ENCODE measurements at regions not wholly inside any gene's neighbourhood (a gene's known extent, or its start where the extent isn't known, plus 50 kb on each side); places are given as distances from the start of the nearest gene placed in this dataset.
"Not testable (repeated sequence)": the region's sequence is repeated elsewhere in the genome, so short reads cannot be mapped to it uniquely, and the experiment has no call there.

- TF ChIP-seq CTCF (IDR thresholded peaks at IDR 0.05); TCF7 (CRISPR knock-in tag; IDR thresholded peaks at IDR 0.05; ENCODE audit: low read depth); SP1 (CRISPR knock-in tag; conservative IDR thresholded peaks at IDR 0.05); RELA (CRISPR knock-in tag; IDR thresholded peaks at IDR 0.05; ENCODE audit: borderline replicate concordance); MLX (CRISPR knock-in tag; IDR thresholded peaks at IDR 0.05); ZNF317 (CRISPR knock-in tag; IDR thresholded peaks at IDR 0.05; ENCODE audit: borderline replicate concordance, low read depth); TEAD4 (CRISPR knock-in tag; IDR thresholded peaks at IDR 0.05); STAT6 (CRISPR knock-in tag; conservative IDR thresholded peaks at IDR 0.05; ENCODE audit: low read depth): not testable (repeated sequence)
- TF ChIP-seq, protein P1, sequence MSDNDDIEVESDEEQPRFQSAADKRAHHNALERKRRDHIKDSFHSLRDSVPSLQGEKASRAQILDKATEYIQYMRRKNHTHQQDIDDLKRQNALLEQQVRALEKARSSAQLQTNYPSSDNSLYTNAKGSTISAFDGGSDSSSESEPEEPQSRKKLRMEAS (CRISPR knock-in tag; IDR thresholded peaks at IDR 0.05): not testable (repeated sequence)
- TF ChIP-seq, protein P2, sequence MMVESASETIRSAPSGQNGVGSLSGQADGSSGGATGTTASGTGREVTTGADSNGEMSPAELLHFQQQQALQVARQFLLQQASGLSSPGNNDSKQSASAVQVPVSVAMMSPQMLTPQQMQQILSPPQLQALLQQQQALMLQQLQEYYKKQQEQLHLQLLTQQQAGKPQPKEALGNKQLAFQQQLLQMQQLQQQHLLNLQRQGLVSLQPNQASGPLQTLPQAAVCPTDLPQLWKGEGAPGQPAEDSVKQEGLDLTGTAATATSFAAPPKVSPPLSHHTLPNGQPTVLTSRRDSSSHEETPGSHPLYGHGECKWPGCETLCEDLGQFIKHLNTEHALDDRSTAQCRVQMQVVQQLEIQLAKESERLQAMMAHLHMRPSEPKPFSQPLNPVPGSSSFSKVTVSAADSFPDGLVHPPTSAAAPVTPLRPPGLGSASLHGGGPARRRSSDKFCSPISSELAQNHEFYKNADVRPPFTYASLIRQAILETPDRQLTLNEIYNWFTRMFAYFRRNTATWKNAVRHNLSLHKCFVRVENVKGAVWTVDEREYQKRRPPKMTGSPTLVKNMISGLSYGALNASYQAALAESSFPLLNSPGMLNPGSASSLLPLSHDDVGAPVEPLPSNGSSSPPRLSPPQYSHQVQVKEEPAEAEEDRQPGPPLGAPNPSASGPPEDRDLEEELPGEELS (CRISPR knock-in tag; IDR thresholded peaks at IDR 0.05): not testable (repeated sequence)
- TF ChIP-seq, protein P3, sequence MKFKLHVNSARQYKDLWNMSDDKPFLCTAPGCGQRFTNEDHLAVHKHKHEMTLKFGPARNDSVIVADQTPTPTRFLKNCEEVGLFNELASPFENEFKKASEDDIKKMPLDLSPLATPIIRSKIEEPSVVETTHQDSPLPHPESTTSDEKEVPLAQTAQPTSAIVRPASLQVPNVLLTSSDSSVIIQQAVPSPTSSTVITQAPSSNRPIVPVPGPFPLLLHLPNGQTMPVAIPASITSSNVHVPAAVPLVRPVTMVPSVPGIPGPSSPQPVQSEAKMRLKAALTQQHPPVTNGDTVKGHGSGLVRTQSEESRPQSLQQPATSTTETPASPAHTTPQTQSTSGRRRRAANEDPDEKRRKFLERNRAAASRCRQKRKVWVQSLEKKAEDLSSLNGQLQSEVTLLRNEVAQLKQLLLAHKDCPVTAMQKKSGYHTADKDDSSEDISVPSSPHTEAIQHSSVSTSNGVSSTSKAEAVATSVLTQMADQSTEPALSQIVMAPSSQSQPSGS (CRISPR knock-in tag; IDR thresholded peaks at IDR 0.05; ENCODE audit: borderline replicate concordance, low read depth): not testable (repeated sequence)
These were observed 237.2 kb downstream of the GOLGA6L6 start for GRCh38 chr15:20304282-20305014.
